LNCaP clone FGC (cell line): ENCODE measurements at regions not wholly inside any gene's neighbourhood (a gene's known extent, or its start where the extent isn't known, plus 50 kb on each side); places are given as distances from the start of the nearest gene placed in this dataset.

Experiments
- DNase-seq: peaks from one replicate; pipeline ENCODE4 v3.0.0-alpha.2; 2011; ENCODE audit warnings: low read depth
- H3K4me3 ChIP-seq: 2 replicates; pipeline ENCODE4 v1.5.1; 2011; ENCODE audit warnings: mild to moderate bottlenecking, low read depth, low read length, control low read depth
- TF ChIP-seq, protein P1 (sequence below): IDR thresholded peaks from 2 replicates; pipeline ENCODE4 v1.5.1; 2012; ENCODE audit warnings: mild to moderate bottlenecking; ENCODE audit not compliant: control insufficient read depth, insufficient read depth; ENCODE audit errors: extremely low read depth

DNA sequence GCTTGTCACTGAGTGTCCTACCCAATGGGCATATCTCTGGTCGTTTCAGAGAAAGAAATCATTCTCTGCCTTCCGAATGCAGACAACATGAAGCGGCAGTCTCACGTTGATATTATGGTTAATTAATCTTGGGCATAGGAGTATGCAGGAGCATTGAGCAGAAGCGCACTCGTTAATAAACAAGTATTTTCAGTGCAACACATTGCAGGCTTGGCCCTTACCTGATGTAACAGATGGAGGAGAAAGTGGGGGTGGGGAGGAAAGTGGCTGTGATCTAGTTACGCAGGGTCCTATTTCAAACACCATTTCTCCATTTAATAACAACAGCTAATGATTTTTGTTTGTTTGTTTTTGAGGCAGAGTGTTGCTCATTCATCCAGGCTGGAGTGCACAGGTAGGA, 414.0 kb upstream of the RBFOX1 start:
- no peak for DNase-seq
- no peak overlapping the region for H3K4me3 ChIP-seq
- TF ChIP-seq, protein P1, sequence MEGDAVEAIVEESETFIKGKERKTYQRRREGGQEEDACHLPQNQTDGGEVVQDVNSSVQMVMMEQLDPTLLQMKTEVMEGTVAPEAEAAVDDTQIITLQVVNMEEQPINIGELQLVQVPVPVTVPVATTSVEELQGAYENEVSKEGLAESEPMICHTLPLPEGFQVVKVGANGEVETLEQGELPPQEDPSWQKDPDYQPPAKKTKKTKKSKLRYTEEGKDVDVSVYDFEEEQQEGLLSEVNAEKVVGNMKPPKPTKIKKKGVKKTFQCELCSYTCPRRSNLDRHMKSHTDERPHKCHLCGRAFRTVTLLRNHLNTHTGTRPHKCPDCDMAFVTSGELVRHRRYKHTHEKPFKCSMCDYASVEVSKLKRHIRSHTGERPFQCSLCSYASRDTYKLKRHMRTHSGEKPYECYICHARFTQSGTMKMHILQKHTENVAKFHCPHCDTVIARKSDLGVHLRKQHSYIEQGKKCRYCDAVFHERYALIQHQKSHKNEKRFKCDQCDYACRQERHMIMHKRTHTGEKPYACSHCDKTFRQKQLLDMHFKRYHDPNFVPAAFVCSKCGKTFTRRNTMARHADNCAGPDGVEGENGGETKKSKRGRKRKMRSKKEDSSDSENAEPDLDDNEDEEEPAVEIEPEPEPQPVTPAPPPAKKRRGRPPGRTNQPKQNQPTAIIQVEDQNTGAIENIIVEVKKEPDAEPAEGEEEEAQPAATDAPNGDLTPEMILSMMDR: no peak

DNA sequence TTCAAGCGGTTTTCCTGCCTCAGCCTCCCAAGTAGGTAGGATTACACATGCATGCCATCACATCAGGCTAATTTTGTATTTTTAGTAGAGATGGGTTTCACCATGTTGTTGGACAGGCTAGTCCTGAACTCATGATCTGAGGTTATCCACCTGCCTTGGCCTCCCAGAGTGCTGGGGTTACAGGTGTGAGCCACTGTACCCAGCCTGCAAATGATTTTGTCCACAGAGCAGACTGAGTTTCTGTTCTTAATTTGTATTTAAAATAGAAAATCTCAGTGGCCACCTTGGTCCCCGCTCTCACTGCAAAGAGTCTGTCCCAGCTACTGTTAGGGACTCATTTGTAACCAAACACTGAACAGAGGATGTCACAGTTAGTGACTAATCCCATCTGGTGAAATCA, 415.7 kb upstream of the RBFOX1 start:
- no peak for DNase-seq
- TF ChIP-seq, protein P1: no peak
- no peak overlapping the region for H3K4me3 ChIP-seq

DNA sequence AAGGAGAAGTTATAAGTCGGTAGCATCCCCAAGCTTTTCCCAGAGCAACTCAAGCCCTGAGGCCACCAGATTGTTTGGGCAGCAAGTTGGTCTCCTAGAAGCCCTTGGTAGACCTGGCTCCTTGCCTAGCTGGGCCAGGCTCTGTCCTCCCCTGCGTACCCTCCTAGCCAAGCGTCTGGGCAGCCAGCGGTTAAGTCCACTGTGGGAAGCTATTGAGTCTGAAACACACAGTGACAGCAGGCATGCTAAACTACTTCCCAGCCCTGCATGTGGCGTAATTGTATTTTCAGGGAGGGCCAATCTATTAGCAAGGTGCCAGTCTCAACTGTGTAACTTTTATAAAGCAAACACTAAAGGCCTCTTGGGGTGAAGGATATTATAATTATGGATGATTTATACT, 419.1 kb upstream of the RBFOX1 start:
- H3K4me3 ChIP-seq: no peak overlapping the region
- TF ChIP-seq, protein P1: no peak
- no peak for DNase-seq

DNA sequence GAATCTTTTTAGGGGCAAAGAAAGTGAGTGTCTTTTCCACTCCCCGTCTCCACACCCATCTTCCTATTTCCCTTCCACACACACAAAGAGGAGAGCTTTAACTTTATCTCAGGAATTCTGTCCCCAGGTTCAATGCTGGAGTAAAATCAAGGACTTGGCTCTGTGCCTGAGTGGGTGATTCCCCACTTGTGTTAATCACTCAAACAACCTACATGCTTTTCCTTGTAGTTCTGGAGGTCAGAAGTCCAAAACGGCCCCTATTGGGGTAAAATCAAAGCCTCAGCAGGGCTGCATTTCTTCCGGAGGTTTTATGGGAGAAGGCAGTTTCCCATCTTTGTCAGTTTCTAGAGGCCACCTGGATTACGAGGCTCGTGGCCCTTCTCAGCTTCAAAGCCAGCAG, 422.3 kb upstream of the RBFOX1 start:
- no peak overlapping the region for H3K4me3 ChIP-seq
- TF ChIP-seq, protein P1: no peak
- DNase-seq: no peak

DNA sequence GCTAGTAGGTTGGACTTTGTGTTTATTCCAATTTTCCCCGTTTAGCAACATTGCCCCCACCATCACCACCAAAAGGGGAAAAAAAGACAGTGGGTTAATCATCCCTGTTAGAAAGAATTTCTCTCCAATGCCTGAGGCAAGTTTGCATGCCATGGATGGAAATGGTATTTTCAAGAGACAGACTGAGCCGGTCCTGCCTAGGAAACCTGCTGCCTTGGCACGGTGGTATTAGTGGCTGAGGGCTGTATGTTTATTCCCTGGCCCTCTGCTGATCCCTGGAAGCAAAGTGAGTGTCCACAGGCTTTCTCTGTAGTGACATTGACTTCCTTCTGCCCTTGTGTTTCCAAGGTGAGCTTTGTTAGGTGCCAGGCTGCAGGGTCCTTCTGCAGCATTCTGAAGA, 427.0 kb upstream of the RBFOX1 start:
- DNase-seq: no peak
- TF ChIP-seq, protein P1: no peak

DNA sequence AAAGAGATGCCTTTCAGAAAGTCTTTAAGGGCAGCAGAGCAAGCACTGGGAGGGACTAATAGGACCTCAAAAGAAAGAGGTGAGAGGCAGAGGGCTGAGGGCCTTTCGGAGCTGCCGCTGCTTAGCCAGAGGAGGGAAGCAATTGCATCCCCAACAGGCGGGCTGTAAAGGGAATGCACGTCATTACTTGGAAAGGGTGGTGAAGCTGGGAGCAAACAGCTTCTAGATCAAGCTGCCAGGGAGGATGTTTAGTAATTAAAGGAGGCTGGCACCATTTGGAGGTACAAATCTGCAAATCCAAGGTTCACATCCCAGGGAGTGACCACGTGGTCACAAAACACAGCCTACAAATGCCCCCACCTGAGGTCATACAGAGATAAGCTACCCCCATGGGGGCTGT, 429.0 kb upstream of the RBFOX1 start:
- no peak for DNase-seq
- no peak overlapping the region for H3K4me3 ChIP-seq
- TF ChIP-seq, protein P1: no peak

More for the DNA sequence above, 427.0 kb upstream of the RBFOX1 start:
- no peak overlapping the region for H3K4me3 ChIP-seq

DNA sequence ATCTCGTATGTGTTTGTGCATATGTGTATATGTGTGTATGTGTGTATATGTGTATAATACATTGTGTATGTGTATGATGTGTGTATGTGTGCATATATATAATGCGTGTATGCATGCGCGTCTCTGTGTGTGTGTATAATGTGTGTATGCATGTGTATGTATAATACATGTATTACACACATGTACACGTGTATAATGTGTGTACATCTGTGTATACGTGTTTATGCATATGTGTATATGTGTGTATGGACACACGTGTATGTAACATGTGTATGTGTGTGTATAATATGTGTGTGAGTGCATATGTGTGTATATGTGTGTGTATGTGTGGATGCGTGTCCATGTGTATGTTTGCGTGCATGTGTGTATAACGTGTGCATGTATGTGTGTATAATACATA, 433.7 kb upstream of the RBFOX1 start:
- TF ChIP-seq, protein P1: no peak
- no peak overlapping the region for H3K4me3 ChIP-seq
- DNase-seq: no peak
